ENCODE measurements at regions not wholly inside any gene's neighbourhood (a gene's known extent, or its start where the extent isn't known, plus 50 kb on each side); places are given as distances from the start of the nearest gene placed in this dataset.

DNA sequence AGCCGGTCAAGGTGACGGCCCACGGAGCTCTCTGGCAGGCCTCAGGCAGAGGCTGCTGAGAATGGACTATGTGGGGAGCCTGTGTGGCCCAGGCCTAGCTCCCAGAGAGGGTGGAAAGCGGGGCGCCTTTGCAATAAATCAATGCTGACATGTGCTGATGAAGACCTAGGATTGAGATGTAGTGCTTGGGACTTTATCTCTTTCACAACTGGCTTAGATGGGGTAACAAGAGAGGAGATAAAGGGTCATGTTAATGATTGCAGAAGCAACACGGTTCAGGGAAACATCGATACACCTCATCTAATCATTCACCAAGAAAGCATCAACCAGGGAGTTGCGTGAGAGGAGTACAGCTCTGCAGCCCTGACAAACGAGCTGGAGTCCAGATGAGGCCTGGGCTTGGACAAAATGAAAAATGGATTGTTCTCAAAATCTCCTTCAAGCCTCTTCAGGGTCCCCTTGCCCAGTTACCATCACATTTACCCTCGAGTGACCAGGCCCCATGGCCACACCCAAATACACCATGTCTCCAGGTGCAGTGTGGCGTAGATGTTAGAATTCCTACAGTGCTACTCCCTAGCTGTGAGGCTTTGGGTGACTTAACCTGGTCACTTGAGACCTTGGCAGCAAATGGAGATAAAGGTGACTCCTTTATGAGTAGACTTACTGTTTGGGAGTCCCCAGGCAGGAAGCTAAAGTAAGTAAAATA lies 146.4 kb upstream of the LIPC start:
- DNase-seq (ENCODE audit: low read depth, low spot score) = no peak
- CTCF ChIA-PET = no interaction called here
- Histone ChIP-seq H3K79me2 (ENCODE audit: insufficient read depth, low read length) (no peaks in the 10 kb centered on the region), H3K9me2 (ENCODE audit: insufficient read depth) (no peaks in the 10 kb centered on the region), H3K9ac (ENCODE audit: low read length) (no peak overlapping the region), H3K4me2 (ENCODE audit: low read length) (no peak overlapping the region), H3K4me1 (ENCODE audit: control insufficient read depth in 1 of 2, insufficient read depth in 2 of 2, low read length in 2 of 2) (peaks cover 0 to 9% of the 10 kb centered on the region in 2 experiments; a peak in 2 of 4 replicates), H3K9me3 (ENCODE audit: control insufficient read depth in 1 of 2, insufficient read depth in 1 of 2, low read depth in 1 of 2, low read length in 2 of 2) (no peaks in the 10 kb centered on the region), H3K27me3 (ENCODE audit: insufficient read depth, low read length) (no peaks in the 10 kb centered on the region), H2AFZ (ENCODE audit: low read depth, low read length, poor library complexity, severe bottlenecking) (no peak overlapping the region), H3K36me3 (ENCODE audit: control insufficient read depth in 1 of 2, insufficient read depth in 2 of 2, low read length in 2 of 2) (no peaks in the 10 kb centered on the region), H3K27ac (ENCODE audit: low read depth, low read length) (no peak overlapping the region), H3K4me3 (replicated peaks in 1 of 2; ENCODE audit: low read depth in 1 of 2, low read length in 2 of 2) (no peak overlapping the region), H4K20me1 (ENCODE audit: insufficient read depth) (no peaks in the 10 kb centered on the region)
- ATAC-seq = no peak
- BruUV-seq (replicated peaks) = no TSS peak
- intact Hi-C loops (cut with micrococcal nuclease) = no loop called here
- POLR2A ChIA-PET = no interaction called here
- RAD21 ChIA-PET (ENCODE audit: low non-redundant PET in 1 of 2, low total read pairs in 2 of 2, uncharacterized antibody in 2 of 2, unreplicated experiment in 2 of 2) = no interaction called here
- TF ChIP-seq, protein P1, sequence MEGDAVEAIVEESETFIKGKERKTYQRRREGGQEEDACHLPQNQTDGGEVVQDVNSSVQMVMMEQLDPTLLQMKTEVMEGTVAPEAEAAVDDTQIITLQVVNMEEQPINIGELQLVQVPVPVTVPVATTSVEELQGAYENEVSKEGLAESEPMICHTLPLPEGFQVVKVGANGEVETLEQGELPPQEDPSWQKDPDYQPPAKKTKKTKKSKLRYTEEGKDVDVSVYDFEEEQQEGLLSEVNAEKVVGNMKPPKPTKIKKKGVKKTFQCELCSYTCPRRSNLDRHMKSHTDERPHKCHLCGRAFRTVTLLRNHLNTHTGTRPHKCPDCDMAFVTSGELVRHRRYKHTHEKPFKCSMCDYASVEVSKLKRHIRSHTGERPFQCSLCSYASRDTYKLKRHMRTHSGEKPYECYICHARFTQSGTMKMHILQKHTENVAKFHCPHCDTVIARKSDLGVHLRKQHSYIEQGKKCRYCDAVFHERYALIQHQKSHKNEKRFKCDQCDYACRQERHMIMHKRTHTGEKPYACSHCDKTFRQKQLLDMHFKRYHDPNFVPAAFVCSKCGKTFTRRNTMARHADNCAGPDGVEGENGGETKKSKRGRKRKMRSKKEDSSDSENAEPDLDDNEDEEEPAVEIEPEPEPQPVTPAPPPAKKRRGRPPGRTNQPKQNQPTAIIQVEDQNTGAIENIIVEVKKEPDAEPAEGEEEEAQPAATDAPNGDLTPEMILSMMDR (IDR thresholded peaks at IDR 0.05 in 2 of 3, conservative IDR thresholded peaks at IDR 0.05 in 1 of 3; ENCODE audit: borderline replicate concordance in 1 of 3, insufficient read depth in 1 of 3, low read depth in 2 of 3, low read length in 2 of 3) = no peak
- TF ChIP-seq FOSL1 (IDR thresholded peaks at IDR 0.05; ENCODE audit: low read depth) (no peak), ZBTB33 (IDR thresholded peaks at IDR 0.05; ENCODE audit: extremely low read depth, insufficient replicate concordance, low read length) (no peak), ZFX (IDR thresholded peaks at IDR 0.05) (no peak), SP1 (IDR thresholded peaks at IDR 0.05; ENCODE audit: low read depth) (no peak), JUND (IDR thresholded peaks at IDR 0.05) (no peak)

All from HCT116 (cell line).